Lower leg skin (tissue), 3 donors: ENCODE measurements at regions not wholly inside any gene's neighbourhood (a gene's known extent, or its start where the extent isn't known, plus 50 kb on each side); places are given as distances from the start of the nearest gene placed in this dataset.

ENCODE experiments used
- CTCF ChIP-seq, 3 donors: fragments of 450-650 bp; IDR thresholded peaks; one replicate each; pipeline ENCODE4 v1.5.1; 2016; ENCODE audit warnings: antibody characterized with exemption in 3 of 3, mild to moderate bottlenecking in 3 of 3, moderate library complexity in 2 of 3
- POLR2A ChIP-seq, 2 donors: fragments of 450-650 bp; IDR thresholded peaks; one replicate each; pipeline ENCODE4 v1.6.1; 2016 to 2017; ENCODE audit warnings: antibody characterized with exemption in 2 of 2, mild to moderate bottlenecking in 1 of 2, moderate library complexity in 1 of 2

DNA sequence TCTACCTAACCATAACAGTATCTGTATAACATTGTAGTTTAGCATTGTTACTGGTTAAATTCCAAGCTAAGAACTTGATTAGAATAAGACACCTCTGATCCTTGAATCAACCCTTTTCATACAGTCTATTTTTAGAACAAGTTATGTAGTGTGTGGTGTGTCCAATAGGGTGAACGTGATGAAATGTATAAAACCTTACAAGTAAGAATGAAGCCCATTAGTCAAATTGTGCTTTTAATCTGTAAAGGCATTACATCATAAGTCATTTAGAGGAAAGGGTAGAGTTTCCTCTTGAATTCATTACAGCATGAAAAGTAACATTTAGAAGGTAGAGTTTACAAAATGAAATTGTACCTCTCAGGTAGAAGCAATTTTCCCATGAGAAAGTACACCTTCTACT lies 479.2 kb downstream of the LTN1 start:
- TF ChIP-seq CTCF (IDR thresholded peaks at IDR 0.05), result no peak
- no peak for TF ChIP-seq POLR2A (IDR thresholded peaks at IDR 0.05)
